CD14-positive monocyte (primary cell): ENCODE measurements at regions not wholly inside any gene's neighbourhood (a gene's known extent, or its start where the extent isn't known, plus 50 kb on each side); places are given as distances from the start of the nearest gene placed in this dataset.

Source experiments
- DNase-seq, 3 donors: peaks; one replicate each; pipeline ENCODE4 v3.0.0-alpha.2; 2011 to 2022
- H2AFZ ChIP-seq: 2 replicates; pipeline ENCODE4 v1.6.0; 2012; ENCODE audit warnings: mild to moderate bottlenecking, low read depth, low read length, inconsistent platforms; ENCODE audit not compliant: insufficient read depth, poor library complexity, severe bottlenecking
- H3K27ac ChIP-seq, 2 donors: 1 replicate in 1 of 2; 2 replicates in 1 of 2; pipeline ENCODE4 v1.5.1; 2012 to 2013; ENCODE audit warnings: low read length in 2 of 2, control low read depth in 1 of 2, inconsistent platforms in 1 of 2, low read depth in 1 of 2, mild to moderate bottlenecking in 1 of 2
- H3K27me3 ChIP-seq, 2 donors: one replicate each; pipeline versions ENCODE4 v1.6.0 to v1.6.1; 2011 to 2013; ENCODE audit warnings: low read length in 2 of 2; ENCODE audit not compliant: control insufficient read depth in 2 of 2, insufficient read depth in 2 of 2
- H3K36me3 ChIP-seq, 2 donors: replicated peaks in 1 of 2; 1 replicate in 1 of 2; 2 replicates in 1 of 2; pipeline versions ENCODE4 v1.5.1 to v1.6.1; 2012 to 2013; ENCODE audit warnings: low read length in 2 of 2, control low read depth in 1 of 2, inconsistent platforms in 1 of 2, mild to moderate bottlenecking in 1 of 2; ENCODE audit not compliant: insufficient read depth in 2 of 2, control insufficient read depth in 1 of 2
- H3K4me1 ChIP-seq, 2 donors: 1 replicate in 1 of 2; 2 replicates in 1 of 2; pipeline versions ENCODE4 v1.5.1 to v1.6.1; 2012 to 2013; ENCODE audit warnings: low read length in 2 of 2, control low read depth in 1 of 2, inconsistent platforms in 1 of 2, mild to moderate bottlenecking in 1 of 2, moderate library complexity in 1 of 2; ENCODE audit not compliant: insufficient read depth in 2 of 2, control insufficient read depth in 1 of 2
- H3K4me2 ChIP-seq: replicated peaks from 2 replicates; pipeline ENCODE3; 2012; ENCODE audit warnings: low read length, moderate library complexity, mild to moderate bottlenecking; ENCODE audit not compliant: poor library complexity, severe bottlenecking; ENCODE audit errors: extremely low read depth
- H3K4me3 ChIP-seq, 3 experiments: fragments of 200-600 bp in 1 of 3; sonication (generic) in 1 of 3; replicated peaks in 1 of 3; 1 replicate in 2 of 3; 2 replicates in 1 of 3; pipeline ENCODE4 v1.5.1; 2011 to 2013; ENCODE audit warnings: low read length in 3 of 3, mild to moderate bottlenecking in 3 of 3, control low read depth in 2 of 3, low read depth in 2 of 3, inconsistent platforms in 1 of 3, moderate library complexity in 1 of 3
- H3K79me2 ChIP-seq: 2 replicates; pipeline ENCODE4 v1.6.0; 2012; ENCODE audit warnings: mild to moderate bottlenecking, control low read depth, inconsistent platforms, low read length, moderate library complexity; ENCODE audit not compliant: insufficient read depth
- H3K9ac ChIP-seq: 2 replicates; pipeline ENCODE4 v1.6.0; 2017; ENCODE audit warnings: low read length, mild to moderate bottlenecking; ENCODE audit not compliant: insufficient read depth, poor library complexity, severe bottlenecking
- H3K9me3 ChIP-seq, 2 donors: replicated peaks in 1 of 2; 1 replicate in 1 of 2; 2 replicates in 1 of 2; pipeline versions ENCODE4 v1.5.1 to v1.6.1; 2012 to 2013; ENCODE audit warnings: low read length in 2 of 2, control low read depth in 1 of 2; ENCODE audit not compliant: control insufficient read depth in 1 of 2, insufficient read depth in 1 of 2
- H4K20me1 ChIP-seq: 2 replicates; pipeline ENCODE4 v1.6.0; 2012; ENCODE audit warnings: mild to moderate bottlenecking, low read length, control low read depth, moderate library complexity; ENCODE audit not compliant: insufficient read depth
- H3K27ac Mint-ChIP-seq, 7 donors: one replicate each; pipeline ENCODE4 v1.8.0; 2020; ENCODE audit warnings: mild to moderate bottlenecking in 7 of 7, mixed read lengths in 7 of 7, moderate library complexity in 6 of 7, inconsistent platforms in 2 of 7
- H3K27me3 Mint-ChIP-seq, 3 donors: one replicate each; pipeline ENCODE4 v1.8.0; 2021 to 2022; ENCODE audit warnings: low read depth in 3 of 3, mild to moderate bottlenecking in 3 of 3, mixed read lengths in 3 of 3, moderate library complexity in 3 of 3, inconsistent platforms in 1 of 3
- H3K36me3 Mint-ChIP-seq, 2 donors: one replicate each; pipeline ENCODE4 v1.8.0; 2020; ENCODE audit warnings: mixed read lengths in 2 of 2, inconsistent platforms in 1 of 2, mild to moderate bottlenecking in 1 of 2
- H3K4me1 Mint-ChIP-seq: one replicate; pipeline ENCODE4 v1.8.0; 2020; ENCODE audit warnings: mild to moderate bottlenecking, mixed read lengths
- H3K4me3 Mint-ChIP-seq, 2 donors: one replicate each; pipeline ENCODE4 v1.8.0; 2020; ENCODE audit warnings: mild to moderate bottlenecking in 2 of 2, mixed read lengths in 2 of 2, moderate library complexity in 1 of 2
- H3K9me3 Mint-ChIP-seq, 7 donors: one replicate each; pipeline ENCODE4 v1.8.0; 2020 to 2022; ENCODE audit warnings: mixed read lengths in 7 of 7, mild to moderate bottlenecking in 6 of 7, moderate library complexity in 6 of 7, inconsistent platforms in 2 of 7
- CTCF ChIP-seq: fragments of 200-600 bp; IDR thresholded peaks from one replicate; pipeline ENCODE4 v1.8.0; 2022; ENCODE audit warnings: antibody characterized with exemption, mild to moderate bottlenecking
- WGBS: methylation state at CpG from one replicate; pipeline ENCODE4 v1.1.5; 2013; ENCODE audit warnings: missing lambda C conversion rate; ENCODE audit not compliant: insufficient coverage; 5-methylcytosine and 5-hydroxymethylcytosine counted together
- intact Hi-C, 2 donors: fragments of 100-400 bp; cut with micrococcal nuclease; formaldehyde crosslinking; loops; one replicate each; pipeline versions ENCODE4 v1.15.0 to v1.15.1; 2023

GRCh38 chr1:193356249-193356648, 169.8 kb upstream of the B3GALT2 start:
- Histone ChIP-seq H3K4me3 (no peak overlapping the region), H3K27ac (no peak overlapping the region), H3K9ac (no peak overlapping the region), H3K27me3 (no peaks in the 10 kb centered on the region), H3K36me3 (no peaks in the 10 kb centered on the region), H3K4me1 (peaks cover 5 to 6% of the 10 kb centered on the region in 2 donors), H2AFZ (no peak overlapping the region), H3K4me2 (no peak overlapping the region), H3K79me2 (no peaks in the 10 kb centered on the region), H3K9me3 (no peaks in the 10 kb centered on the region), H4K20me1 (no peaks in the 10 kb centered on the region)
- Mint-ChIP-seq H3K4me3 (no peak overlapping the region), H3K4me1 (peaks cover 8% of the 10 kb centered on the region), H3K27me3 (peaks cover 1 to 3% (median 2%) of the 10 kb centered on the region in 3 donors), H3K27ac (no peak overlapping the region), H3K36me3 (no peaks in the 10 kb centered on the region), H3K9me3 (peaks cover 0 to 4% (median 0%) of the 10 kb centered on the region in 7 donors)
- no peak for DNase-seq
- WGBS: 98% methylated on average over 4 of the region's 4 CpGs
- intact Hi-C loops: no loop called here
- TF ChIP-seq CTCF: no peak

GRCh38 chr1:193355626-193356025, 169.2 kb upstream of the B3GALT2 start:
- H3K4me1 ChIP-seq: peaks cover 5 to 6% of the 10 kb centered on the region in 2 donors
- H3K27me3 Mint-ChIP-seq: peaks cover 1 to 3% (median 2%) of the 10 kb centered on the region in 3 donors
- WGBS: no CpG with 5 or more reads among the region's 2 CpGs
- H3K79me2 ChIP-seq: no peaks in the 10 kb centered on the region
- no peak overlapping the region for H3K27ac Mint-ChIP-seq
- intact Hi-C loops: no loop called here
- peaks cover 0 to 4% (median 0%) of the 10 kb centered on the region in 7 donors for H3K9me3 Mint-ChIP-seq
- no peaks in the 10 kb centered on the region for H3K36me3 Mint-ChIP-seq
- TF ChIP-seq CTCF: no peak
- peaks cover 8% of the 10 kb centered on the region for H3K4me1 Mint-ChIP-seq
- H2AFZ ChIP-seq: no peak overlapping the region
- H3K27ac ChIP-seq: no peak overlapping the region
- no peaks in the 10 kb centered on the region for H3K36me3 ChIP-seq
- no peak overlapping the region for H3K4me2 ChIP-seq
- no peak for DNase-seq
- no peaks in the 10 kb centered on the region for H3K9me3 ChIP-seq
- no peak overlapping the region for H3K4me3 Mint-ChIP-seq
- no peaks in the 10 kb centered on the region for H4K20me1 ChIP-seq
- H3K27me3 ChIP-seq: no peaks in the 10 kb centered on the region
- no peak overlapping the region for H3K9ac ChIP-seq
- no peak overlapping the region for H3K4me3 ChIP-seq
